ENCODE measurements at regions not wholly inside any gene's neighbourhood (a gene's known extent, or its start where the extent isn't known, plus 50 kb on each side); places are given as distances from the start of the nearest gene placed in this dataset.

GRCh38 chr12:24069532-24070395, 120.3 kb upstream of the SOX5 start:
- peak; percentile 29 to 43 for DNase-seq
- Histone ChIP-seq H3K9me3 (ENCODE audit: control insufficient read depth, low read depth, low read length) (no peaks in the 10 kb centered on the region), H3K27me3 (ENCODE audit: control insufficient read depth, insufficient read depth, low read length) (no peaks in the 10 kb centered on the region), H3K4me1 (ENCODE audit: control insufficient read depth, insufficient read depth, low read length) (peaks cover 4% of the 10 kb centered on the region), H3K36me3 (ENCODE audit: control insufficient read depth, insufficient read depth, low read length) (no peaks in the 10 kb centered on the region), H3K4me3 (ENCODE audit: low read length) (no peak overlapping the region), H3K27ac (ENCODE audit: low read length) (peak overlapping the region; percentile 26)
- WGBS (ENCODE audit: insufficient coverage, low lambda C conversion rate) = 20% methylated on average over 1 of the region's 7 CpGs

- Histone ChIP-seq H3K9me3 (ENCODE audit: control insufficient read depth, low read depth, low read length) (no peaks in the 10 kb centered on the region), H3K4me1 (ENCODE audit: control insufficient read depth, insufficient read depth, low read length) (peaks cover 4% of the 10 kb centered on the region), H3K36me3 (ENCODE audit: control insufficient read depth, insufficient read depth, low read length) (no peaks in the 10 kb centered on the region), H3K27me3 (ENCODE audit: control insufficient read depth, insufficient read depth, low read length) (no peaks in the 10 kb centered on the region), H3K4me3 (ENCODE audit: low read length) (no peak overlapping the region), H3K27ac (ENCODE audit: low read length) (no peak overlapping the region)
- no peak for DNase-seq
- WGBS (ENCODE audit: insufficient coverage, low lambda C conversion rate) = 90% methylated on average over 2 of the region's 2 CpGs
Measured at GRCh38 chr12:24066865-24067264, 117.4 kb upstream of the SOX5 start.

GRCh38 chr12:24066097-24066496, 116.6 kb upstream of the SOX5 start:
- no peaks in the 10 kb centered on the region for H3K27me3 ChIP-seq (ENCODE audit: control insufficient read depth, insufficient read depth, low read length)
- no peaks in the 10 kb centered on the region for H3K9me3 ChIP-seq (ENCODE audit: control insufficient read depth, low read depth, low read length)
- DNase-seq = no peak
- H3K27ac ChIP-seq (ENCODE audit: low read length) = no peak overlapping the region
- no peaks in the 10 kb centered on the region for H3K36me3 ChIP-seq (ENCODE audit: control insufficient read depth, insufficient read depth, low read length)
- H3K4me3 ChIP-seq (ENCODE audit: low read length) = no peak overlapping the region
- peaks cover 4% of the 10 kb centered on the region for H3K4me1 ChIP-seq (ENCODE audit: control insufficient read depth, insufficient read depth, low read length)

- H3K27me3 ChIP-seq (ENCODE audit: control insufficient read depth, insufficient read depth, low read length) = no peaks in the 10 kb centered on the region
- H3K27ac ChIP-seq (ENCODE audit: low read length) = no peak overlapping the region
- H3K4me1 ChIP-seq (ENCODE audit: control insufficient read depth, insufficient read depth, low read length) = no peaks in the 10 kb centered on the region
- H3K36me3 ChIP-seq (ENCODE audit: control insufficient read depth, insufficient read depth, low read length) = no peaks in the 10 kb centered on the region
- no CpG with 5 or more reads among the region's 1 CpG for WGBS (ENCODE audit: insufficient coverage, low lambda C conversion rate)
- no peaks in the 10 kb centered on the region for H3K9me3 ChIP-seq (ENCODE audit: control insufficient read depth, low read depth, low read length)
- DNase-seq = no peak
- no peak overlapping the region for H3K4me3 ChIP-seq (ENCODE audit: low read length)
Measured at GRCh38 chr12:24062642-24063245, 113.3 kb upstream of the SOX5 start.

- no peaks in the 10 kb centered on the region for H3K27me3 ChIP-seq (ENCODE audit: control insufficient read depth, insufficient read depth, low read length)
- DNase-seq = no peak
- H3K4me3 ChIP-seq (ENCODE audit: low read length) = no peak overlapping the region
- no CpG with 5 or more reads among the region's 1 CpG for WGBS (ENCODE audit: insufficient coverage, low lambda C conversion rate)
- H3K9me3 ChIP-seq (ENCODE audit: control insufficient read depth, low read depth, low read length) = no peaks in the 10 kb centered on the region
- H3K4me1 ChIP-seq (ENCODE audit: control insufficient read depth, insufficient read depth, low read length) = no peaks in the 10 kb centered on the region
- H3K36me3 ChIP-seq (ENCODE audit: control insufficient read depth, insufficient read depth, low read length) = no peaks in the 10 kb centered on the region
- H3K27ac ChIP-seq (ENCODE audit: low read length) = no peak overlapping the region
Measured at GRCh38 chr12:24060089-24060488, 110.6 kb upstream of the SOX5 start.

- DNase-seq = no peak
- Histone ChIP-seq H3K36me3 (ENCODE audit: control insufficient read depth, insufficient read depth, low read length) (no peaks in the 10 kb centered on the region), H3K4me1 (ENCODE audit: control insufficient read depth, insufficient read depth, low read length) (peaks cover 5% of the 10 kb centered on the region), H3K9me3 (ENCODE audit: control insufficient read depth, low read depth, low read length) (no peaks in the 10 kb centered on the region), H3K27ac (ENCODE audit: low read length) (no peak overlapping the region), H3K27me3 (ENCODE audit: control insufficient read depth, insufficient read depth, low read length) (no peaks in the 10 kb centered on the region), H3K4me3 (ENCODE audit: low read length) (no peak overlapping the region)
- WGBS (ENCODE audit: insufficient coverage, low lambda C conversion rate) = no CpG with 5 or more reads among the region's 4 CpGs
Measured at GRCh38 chr12:24057920-24058476, 108.5 kb upstream of the SOX5 start.

- no peaks in the 10 kb centered on the region for H3K27me3 ChIP-seq (ENCODE audit: control insufficient read depth, insufficient read depth, low read length)
- H3K4me1 ChIP-seq (ENCODE audit: control insufficient read depth, insufficient read depth, low read length) = peaks cover 5% of the 10 kb centered on the region
- WGBS (ENCODE audit: insufficient coverage, low lambda C conversion rate) = no CpG with 5 or more reads among the region's 1 CpG
- H3K4me3 ChIP-seq (ENCODE audit: low read length) = no peak overlapping the region
- no peaks in the 10 kb centered on the region for H3K9me3 ChIP-seq (ENCODE audit: control insufficient read depth, low read depth, low read length)
- DNase-seq = no peak
- no peaks in the 10 kb centered on the region for H3K36me3 ChIP-seq (ENCODE audit: control insufficient read depth, insufficient read depth, low read length)
- H3K27ac ChIP-seq (ENCODE audit: low read length) = no peak overlapping the region
Measured at GRCh38 chr12:24055747-24056146, 106.3 kb upstream of the SOX5 start.

- WGBS (ENCODE audit: insufficient coverage, low lambda C conversion rate) = 100% methylated on average over 3 of the region's 3 CpGs
- DNase-seq = no peak
- peaks cover 5% of the 10 kb centered on the region for H3K4me1 ChIP-seq (ENCODE audit: control insufficient read depth, insufficient read depth, low read length)
- H3K9me3 ChIP-seq (ENCODE audit: control insufficient read depth, low read depth, low read length) = no peaks in the 10 kb centered on the region
- H3K27ac ChIP-seq (ENCODE audit: low read length) = peak overlapping the region; percentile 12
- H3K27me3 ChIP-seq (ENCODE audit: control insufficient read depth, insufficient read depth, low read length) = no peaks in the 10 kb centered on the region
- H3K36me3 ChIP-seq (ENCODE audit: control insufficient read depth, insufficient read depth, low read length) = no peaks in the 10 kb centered on the region
- H3K4me3 ChIP-seq (ENCODE audit: low read length) = no peak overlapping the region
Measured at GRCh38 chr12:24054416-24054815, 104.9 kb upstream of the SOX5 start.

GRCh38 chr12:24049728-24050127, 100.3 kb upstream of the SOX5 start:
- no peaks in the 10 kb centered on the region for H3K36me3 ChIP-seq (ENCODE audit: control insufficient read depth, insufficient read depth, low read length)
- H3K9me3 ChIP-seq (ENCODE audit: control insufficient read depth, low read depth, low read length) = no peaks in the 10 kb centered on the region
- H3K4me3 ChIP-seq (ENCODE audit: low read length) = no peak overlapping the region
- peak overlapping the region; percentile 19 for H3K27ac ChIP-seq (ENCODE audit: low read length)
- no peaks in the 10 kb centered on the region for H3K27me3 ChIP-seq (ENCODE audit: control insufficient read depth, insufficient read depth, low read length)
- 75% methylated on average over 2 of the region's 3 CpGs for WGBS (ENCODE audit: insufficient coverage, low lambda C conversion rate)
- peak; percentile 29 to 53 for DNase-seq
- peaks cover 20% of the 10 kb centered on the region for H3K4me1 ChIP-seq (ENCODE audit: control insufficient read depth, insufficient read depth, low read length)

- no peak for DNase-seq
- Histone ChIP-seq H3K27me3 (ENCODE audit: control insufficient read depth, insufficient read depth, low read length) (no peaks in the 10 kb centered on the region), H3K4me3 (ENCODE audit: low read length) (no peak overlapping the region), H3K9me3 (ENCODE audit: control insufficient read depth, low read depth, low read length) (no peaks in the 10 kb centered on the region), H3K4me1 (ENCODE audit: control insufficient read depth, insufficient read depth, low read length) (peaks cover 19% of the 10 kb centered on the region), H3K36me3 (ENCODE audit: control insufficient read depth, insufficient read depth, low read length) (no peaks in the 10 kb centered on the region), H3K27ac (ENCODE audit: low read length) (no peak overlapping the region)
- no CpG with 5 or more reads among the region's 3 CpGs for WGBS (ENCODE audit: insufficient coverage, low lambda C conversion rate)
Measured at GRCh38 chr12:24049101-24049500, 99.6 kb upstream of the SOX5 start.
